K562 (cell line): ENCODE measurements at regions not wholly inside any gene's neighbourhood (a gene's known extent, or its start where the extent isn't known, plus 50 kb on each side); places are given as distances from the start of the nearest gene placed in this dataset.

ENCODE experiments used
- ATAC-seq: fragments of 200-7000 bp; cut with Tn5 transposase; 3 replicates; pipeline ENCODE4 v1.9.1; 2020; ENCODE audit warnings: moderate library complexity
- BruUV-seq: library from RNA; stranded (reverse); fragments of 400-500 nt; replicated peaks from 2 replicates; lab custom pipeline; 2021; lab: Mats Ljungman, UMichigan
- CTCF ChIA-PET: fragments of 300-600 bp; formaldehyde crosslinking; extraction: SDS; loops from one replicate; lab custom pipeline; 2021; ENCODE audit warnings: low intra/inter-chr PET ratio; lab: Yijun Ruan, JAX
- POLR2A ChIA-PET: fragments of 300-600, 350-650 bp; sonication (Branson Sonifier 250); formaldehyde crosslinking; extraction: SDS; loops from one replicate; lab custom pipeline; 2021; ENCODE audit warnings: antibody characterized with exemption, inconsistent platforms; lab: Yijun Ruan, JAX
- DNase-seq, 4 experiments: peaks; one replicate each; pipeline versions ENCODE4 v3.0.0 to v3.0.0-alpha.2; 2011 to 2018; ENCODE audit warnings: low spot score in 3 of 4, mixed read lengths in 3 of 4; ENCODE audit errors: extremely low read depth in 1 of 4
- FAIRE-seq: peaks from 2 replicates; lab custom pipeline; 2011; peaks lifted over from hg19 to GRCh38; lab: Jason Lieb, UNC
- H2AFZ ChIP-seq: 2 replicates; pipeline ENCODE4 v1.6.0; 2011; ENCODE audit warnings: low read depth, low read length, control low read depth, inconsistent platforms
- H3K27ac ChIP-seq: fragments of 200-600 bp; 3 replicates; pipeline ENCODE4 v1.8.0; 2011; ENCODE audit warnings: low read depth, mild to moderate bottlenecking, control low read depth, inconsistent platforms, low read length, moderate library complexity, mixed read lengths; ENCODE audit errors: extremely low read depth
- H3K27me3 ChIP-seq, 2 experiments: fragments of 300-600 bp in 1 of 2; 2 replicates in 1 of 2; 3 replicates in 1 of 2; pipeline versions ENCODE4 v1.6.0 to v1.8.0; 2011; ENCODE audit warnings: inconsistent platforms in 2 of 2, low read length in 2 of 2, mild to moderate bottlenecking in 1 of 2, mixed read lengths in 1 of 2, moderate library complexity in 1 of 2; ENCODE audit not compliant: control insufficient read depth in 2 of 2, insufficient read depth in 2 of 2
- H3K36me3 ChIP-seq: fragments of 300-600 bp; 3 replicates; pipeline ENCODE4 v1.8.0; 2011; ENCODE audit warnings: mild to moderate bottlenecking, low read length, inconsistent platforms; ENCODE audit not compliant: control insufficient read depth, insufficient read depth
- H3K4me1 ChIP-seq, 2 experiments: fragments of 200-600 bp in 1 of 2; replicated peaks in 1 of 2; 2 replicates in 1 of 2; 3 replicates in 1 of 2; pipeline versions ENCODE4 v1.5.1 to v1.8.0; 2011; ENCODE audit warnings: inconsistent platforms in 2 of 2, low read length in 2 of 2, mild to moderate bottlenecking in 1 of 2, mixed read lengths in 1 of 2, moderate library complexity in 1 of 2; ENCODE audit not compliant: control insufficient read depth in 2 of 2, insufficient read depth in 2 of 2
- H3K4me2 ChIP-seq: 2 replicates; pipeline ENCODE4 v1.6.1; 2011; ENCODE audit warnings: low read length, control low read depth, inconsistent platforms, mixed read lengths; ENCODE audit not compliant: insufficient read depth
- H3K4me3 ChIP-seq: fragments of 200-600 bp; sonication (generic), shearing (Covaris generic); 2 replicates; pipeline ENCODE4 v1.5.1; 2016; ENCODE audit warnings: control low read depth, inconsistent platforms
- H3K79me2 ChIP-seq: fragments of 200-600 bp; 3 replicates; pipeline ENCODE4 v1.8.0; 2011; ENCODE audit warnings: low read length, inconsistent platforms; ENCODE audit not compliant: control insufficient read depth, insufficient read depth
- H3K9ac ChIP-seq, 2 experiments: 2 replicates each; pipeline versions ENCODE4 v1.6.0 to v1.6.1; 2011; ENCODE audit warnings: low read depth in 2 of 2, low read length in 2 of 2, control low read depth in 1 of 2, inconsistent platforms in 1 of 2, mild to moderate bottlenecking in 1 of 2, mixed read lengths in 1 of 2; ENCODE audit not compliant: insufficient read depth in 1 of 2
- H3K9me1 ChIP-seq: one replicate; pipeline ENCODE4 v1.6.0; 2011; ENCODE audit warnings: inconsistent platforms, mild to moderate bottlenecking, low read length, moderate library complexity; ENCODE audit not compliant: control insufficient read depth, insufficient read depth
- H3K9me3 ChIP-seq: replicated peaks from 2 replicates; pipeline ENCODE4 v1.5.1; 2011; ENCODE audit warnings: low read depth, low read length, inconsistent platforms; ENCODE audit not compliant: control insufficient read depth, insufficient read depth
- H4K20me1 ChIP-seq: replicated peaks from 2 replicates; pipeline ENCODE4 v1.6.1; 2011; ENCODE audit warnings: low read length, inconsistent platforms, mixed read lengths; ENCODE audit not compliant: control insufficient read depth, insufficient read depth
- ARID3A ChIP-seq: IDR thresholded peaks from 2 replicates; pipeline ENCODE4 v1.6.1; 2012; ENCODE audit warnings: low read depth, low read length, improper control_type of control experiment, borderline replicate concordance
- CBX3 ChIP-seq, 2 experiments: IDR thresholded peaks; 1 replicate in 1 of 2; 2 replicates in 1 of 2; pipeline ENCODE4 v1.6.1; 2012; ENCODE audit warnings: inconsistent platforms in 2 of 2, low read length in 2 of 2, borderline replicate concordance in 1 of 2, control low read depth in 1 of 2
- HNRNPH1 ChIP-seq: fragments of 200-400 bp; formaldehyde crosslinking; optimal IDR thresholded peaks from 2 replicates; pipeline ENCODE3; 2017; ENCODE audit warnings: low read depth, mild to moderate bottlenecking, low read length, moderate library complexity
- MIER1 ChIP-seq: fragments of 450-650 bp; IDR thresholded peaks from 2 replicates; pipeline ENCODE4 v1.6.1; 2016; ENCODE audit warnings: antibody characterized with exemption, mild to moderate bottlenecking, low read depth
- NFIX ChIP-seq: fragments of 250-450 bp; sonication (Bioruptor Pico); IDR thresholded peaks from 2 replicates; pipeline ENCODE4 v1.4.0; 2020; ENCODE audit warnings: low read depth, mild to moderate bottlenecking, moderate library complexity
- POLR2G ChIP-seq: fragments of 200-400 bp; formaldehyde crosslinking; IDR thresholded peaks from 2 replicates; pipeline ENCODE4 v1.6.1; 2017; ENCODE audit warnings: low read depth, mild to moderate bottlenecking, antibody characterized with exemption, low read length, moderate library complexity
- PTRF ChIP-seq: fragments of 450-650 bp; IDR thresholded peaks from 2 replicates; pipeline ENCODE4 v1.6.1; 2016; ENCODE audit warnings: mild to moderate bottlenecking, missing genetic modification characterization, missing compliant biosample characterization
- RBFOX2 ChIP-seq: fragments of 200-400 bp; formaldehyde crosslinking; IDR thresholded peaks from 2 replicates; pipeline ENCODE4 v1.6.1; 2017; ENCODE audit warnings: low read depth, mild to moderate bottlenecking, low read length, moderate library complexity
- RFX5 ChIP-seq: IDR thresholded peaks from 2 replicates; pipeline ENCODE4 v1.6.1; 2011; ENCODE audit warnings: low read depth, mild to moderate bottlenecking, improper control_type of control experiment, low read length
- ZNF431 ChIP-seq: sonication (generic); formaldehyde crosslinking; IDR thresholded peaks from 2 replicates; pipeline ENCODE4 v1.8.0; 2022; ENCODE audit warnings: mild to moderate bottlenecking, missing genetic modification reagents
- WGBS: fragments of 100-300 bp; shearing (Covaris generic); methylation state at CpG from one replicate; pipeline ENCODE4 v1.1.6; 2016; ENCODE audit warnings: low coverage, mixed read lengths; ENCODE audit not compliant: insufficient coverage; ENCODE audit errors: missing lambda C conversion rate; 5-methylcytosine and 5-hydroxymethylcytosine counted together
- in situ Hi-C: fragments of 300-500 bp; cut with MboI; formaldehyde crosslinking; loops from 4 replicates; pipeline ENCODE4 v1.15.0; 2018; ENCODE audit warnings: inconsistent platforms, mixed read lengths
- intact Hi-C: fragments of 100-400 bp; cut with micrococcal nuclease; formaldehyde crosslinking; loops from 2 replicates; pipeline ENCODE4 v1.14.2; 2022
- TF ChIP-seq, protein P1 (sequence below): fragments of 250-450 bp; sonication (Bioruptor Pico); IDR thresholded peaks from 2 replicates; pipeline ENCODE4 v1.4.0; 2020; ENCODE audit warnings: borderline replicate concordance
- TF ChIP-seq, protein P2 (sequence below): fragments of 450-650 bp; IDR thresholded peaks from 2 replicates; pipeline ENCODE4 v1.6.1; 2017; ENCODE audit warnings: mild to moderate bottlenecking, moderate library complexity

- no peak for TF ChIP-seq CBX3 (IDR thresholded peaks at IDR 0.05; ENCODE audit: borderline replicate concordance in 1 of 2, low read length in 2 of 2)
Measured at GRCh38 chrX:8358302-8358701, 106.3 kb upstream of the VCX3B start (continued).

DNA sequence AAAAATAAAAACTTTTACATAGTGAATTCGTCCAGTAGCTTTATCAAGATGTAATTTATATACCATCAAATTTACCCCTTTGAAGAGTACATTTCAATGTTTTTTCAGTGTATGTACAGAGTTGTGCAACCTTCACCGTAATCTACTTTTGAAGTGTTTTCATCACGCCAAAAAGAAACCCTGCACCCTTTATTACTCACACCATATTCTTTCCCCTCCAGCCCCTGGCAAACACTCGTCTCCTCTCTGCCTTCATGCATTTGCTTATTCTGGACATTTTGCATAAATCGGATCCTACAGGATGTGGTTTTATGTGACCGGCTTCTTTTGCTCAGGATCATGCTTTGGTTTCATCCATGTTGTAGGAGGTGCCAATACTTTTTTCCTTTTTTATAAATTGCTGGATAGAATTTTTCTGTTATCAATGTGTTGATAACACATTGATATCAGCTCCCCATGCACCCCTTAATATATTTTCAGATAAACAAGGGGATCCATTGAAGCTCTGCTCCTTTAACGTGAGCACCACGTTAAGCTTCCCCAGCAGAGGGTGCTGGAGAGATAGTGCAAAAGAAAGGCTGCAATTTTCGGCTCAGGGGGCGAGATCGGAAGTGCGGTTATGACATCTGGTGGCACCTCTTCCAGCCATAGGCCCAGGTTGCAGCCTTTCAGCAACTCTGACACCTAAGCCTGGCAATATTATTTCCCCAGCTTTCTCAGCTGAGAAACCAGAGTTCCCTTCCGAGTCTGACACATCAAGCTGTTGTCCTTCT, 100.1 kb upstream of the VCX3B start:
- no peak for FAIRE-seq
- 5% methylated on average over 13 of the region's 13 CpGs for WGBS
- Histone ChIP-seq H3K4me2 (no peak overlapping the region), H2AFZ (no peak overlapping the region), H3K9me1 (no peaks in the 10 kb centered on the region), H3K9me3 (no peaks in the 10 kb centered on the region), H4K20me1 (no peaks in the 10 kb centered on the region), H3K4me3 (no peak overlapping the region), H3K9ac (no peak overlapping the region), H3K27ac (no peak overlapping the region), H3K79me2 (no peaks in the 10 kb centered on the region), H3K4me1 (no peaks in the 10 kb centered on the region), H3K36me3 (no peaks in the 10 kb centered on the region), H3K27me3 (no peaks in the 10 kb centered on the region)
- in situ Hi-C loops (no loop called here), intact Hi-C loops (no loop called here)
- no TSS peak for BruUV-seq
- CTCF ChIA-PET: no interaction called here
- no peak for ATAC-seq
- peak in 2 of 4 experiments; percentile 0 to 1 for DNase-seq
- POLR2A ChIA-PET: no interaction called here
- no peak for TF ChIP-seq ARID3A
- no peak for TF ChIP-seq POLR2G
- no peak for TF ChIP-seq MIER1
- TF ChIP-seq, protein P1, sequence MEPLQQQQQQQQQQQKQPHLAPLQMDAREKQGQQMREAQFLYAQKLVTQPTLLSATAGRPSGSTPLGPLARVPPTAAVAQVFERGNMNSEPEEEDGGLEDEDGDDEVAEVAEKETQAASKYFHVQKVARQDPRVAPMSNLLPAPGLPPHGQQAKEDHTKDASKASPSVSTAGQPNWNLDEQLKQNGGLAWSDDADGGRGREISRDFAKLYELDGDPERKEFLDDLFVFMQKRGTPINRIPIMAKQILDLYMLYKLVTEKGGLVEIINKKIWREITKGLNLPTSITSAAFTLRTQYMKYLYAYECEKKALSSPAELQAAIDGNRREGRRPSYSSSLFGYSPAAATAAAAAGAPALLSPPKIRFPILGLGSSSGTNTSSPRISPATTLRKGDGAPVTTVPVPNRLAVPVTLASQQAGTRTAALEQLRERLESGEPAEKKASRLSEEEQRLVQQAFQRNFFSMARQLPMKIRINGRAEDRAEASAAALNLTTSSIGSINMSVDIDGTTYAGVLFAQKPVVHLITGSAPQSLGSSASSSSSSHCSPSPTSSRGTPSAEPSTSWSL (CRISPR knock-in tag): no peak
- TF ChIP-seq PTRF: no peak
- TF ChIP-seq ZNF431 (CRISPR knock-in tag): no peak
- TF ChIP-seq, protein P2, sequence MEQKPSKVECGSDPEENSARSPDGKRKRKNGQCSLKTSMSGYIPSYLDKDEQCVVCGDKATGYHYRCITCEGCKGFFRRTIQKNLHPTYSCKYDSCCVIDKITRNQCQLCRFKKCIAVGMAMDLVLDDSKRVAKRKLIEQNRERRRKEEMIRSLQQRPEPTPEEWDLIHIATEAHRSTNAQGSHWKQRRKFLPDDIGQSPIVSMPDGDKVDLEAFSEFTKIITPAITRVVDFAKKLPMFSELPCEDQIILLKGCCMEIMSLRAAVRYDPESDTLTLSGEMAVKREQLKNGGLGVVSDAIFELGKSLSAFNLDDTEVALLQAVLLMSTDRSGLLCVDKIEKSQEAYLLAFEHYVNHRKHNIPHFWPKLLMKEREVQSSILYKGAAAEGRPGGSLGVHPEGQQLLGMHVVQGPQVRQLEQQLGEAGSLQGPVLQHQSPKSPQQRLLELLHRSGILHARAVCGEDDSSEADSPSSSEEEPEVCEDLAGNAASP: no peak
- no peak for TF ChIP-seq RFX5
- TF ChIP-seq NFIX (CRISPR knock-in tag): no peak
- TF ChIP-seq RBFOX2: no peak
- TF ChIP-seq HNRNPH1: no peak
